C4-2B (cell line): ENCODE measurements at regions not wholly inside any gene's neighbourhood (a gene's known extent, or its start where the extent isn't known, plus 50 kb on each side); places are given as distances from the start of the nearest gene placed in this dataset.

Source experiments
- H3K27ac ChIP-seq: fragments of 450-650 bp; 2 replicates; pipeline ENCODE4 v1.5.1; 2017
- CTCF ChIP-seq: fragments of 450-650 bp; conservative IDR thresholded peaks from 2 replicates; pipeline ENCODE4 v1.5.1; 2017; ENCODE audit warnings: mild to moderate bottlenecking
- ZFX ChIP-seq: fragments of 450-650 bp; IDR thresholded peaks from 2 replicates; pipeline ENCODE4 v1.6.1; 2017

GRCh38 chr2:145100301-145100700, 580.4 kb upstream of the ZEB2 start:
- no peak overlapping the region for H3K27ac ChIP-seq
- TF ChIP-seq ZFX (no peak), CTCF (no peak)

DNA sequence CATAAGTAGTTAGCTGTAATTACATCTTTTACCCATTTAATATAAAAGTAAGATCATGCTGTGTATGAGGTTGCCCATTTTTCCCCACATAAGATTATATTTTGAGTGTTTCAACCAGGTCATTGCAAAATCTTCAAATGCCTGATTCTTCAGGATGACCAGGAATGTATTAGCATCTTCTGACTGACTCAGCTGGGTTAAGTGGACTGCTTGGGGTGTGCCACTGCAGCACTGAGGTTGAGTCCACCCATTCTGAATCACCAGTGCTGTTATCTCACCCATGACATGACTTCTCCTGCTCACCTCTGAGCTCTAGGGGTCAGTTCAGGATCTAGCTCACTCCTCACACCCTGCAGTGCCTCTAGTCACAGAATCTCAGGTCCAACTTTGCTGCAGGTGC, 576.7 kb upstream of the ZEB2 start:
- TF ChIP-seq CTCF (no peak), ZFX (no peak)

DNA sequence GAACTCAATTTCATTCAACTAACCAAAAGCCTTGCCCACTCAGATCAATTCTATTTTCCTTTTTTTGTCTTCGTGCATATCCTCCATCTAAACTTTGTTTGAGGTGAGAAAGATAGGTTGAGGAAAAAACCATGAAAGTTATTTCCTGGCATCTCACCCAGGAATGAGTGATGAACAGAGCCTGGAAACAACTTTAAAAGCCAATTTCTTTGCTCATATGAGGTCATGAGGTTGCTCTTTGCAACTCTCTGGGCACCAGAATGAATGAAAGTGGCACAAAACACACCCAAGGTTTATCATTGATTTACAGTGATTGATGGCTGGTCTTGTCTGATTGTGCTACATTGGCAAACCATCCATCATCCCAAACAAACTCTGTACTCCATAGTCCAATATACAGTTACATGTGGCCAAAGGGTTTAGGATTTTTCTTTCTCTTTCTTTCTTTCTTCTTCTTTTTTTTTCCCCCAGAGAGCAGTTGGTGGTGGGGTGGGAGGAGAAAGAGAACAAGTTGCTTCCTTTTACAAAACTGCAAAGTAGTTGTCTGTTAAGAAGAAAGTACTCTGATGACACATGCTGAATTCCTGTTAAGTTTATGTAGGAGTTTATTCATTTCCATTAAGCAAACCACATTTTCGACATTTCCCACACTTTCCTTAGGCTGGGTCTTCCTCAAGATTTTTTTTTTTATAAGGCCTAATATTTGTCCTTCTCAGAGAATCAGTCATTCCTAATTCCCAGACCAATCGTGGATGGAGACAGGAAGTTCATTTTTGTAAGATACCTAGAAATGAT, 575.9 kb upstream of the ZEB2 start:
- TF ChIP-seq ZFX (no peak), CTCF (no peak)
- H3K27ac ChIP-seq: no peak overlapping the region

More for the DNA sequence above, 576.7 kb upstream of the ZEB2 start:
- no peak overlapping the region for H3K27ac ChIP-seq

DNA sequence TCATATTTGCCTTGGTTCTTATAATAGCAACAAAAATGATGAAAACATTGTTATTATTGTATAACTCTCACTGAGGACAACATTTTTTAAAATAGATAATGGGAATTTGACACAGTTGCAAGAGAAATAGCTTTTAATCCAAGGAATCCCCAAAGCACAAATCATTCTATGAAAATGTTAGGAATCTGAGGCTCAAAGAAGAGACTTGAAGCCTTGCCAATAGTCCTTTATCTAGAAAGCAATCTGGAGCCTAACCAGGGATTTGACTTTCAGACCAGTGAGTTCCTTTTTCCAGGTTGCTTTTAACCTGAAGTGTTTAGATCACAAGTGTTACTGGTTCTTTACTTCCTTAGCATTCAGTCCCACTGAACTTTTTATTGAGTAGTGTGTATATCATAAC, 574.5 kb upstream of the ZEB2 start:
- no peak overlapping the region for H3K27ac ChIP-seq
- TF ChIP-seq CTCF (no peak), ZFX (no peak)

- no peak for TF ChIP-seq ZFX
- no peak for TF ChIP-seq CTCF
- H3K27ac ChIP-seq: no peak overlapping the region
Observed at GRCh38 chr2:145091967-145092366, 572.0 kb upstream of the ZEB2 start.

- TF ChIP-seq ZFX (no peak), CTCF (no peak)
Observed at GRCh38 chr2:145090841-145091761, 571.2 kb upstream of the ZEB2 start.

GRCh38 chr2:145088756-145089155, 568.8 kb upstream of the ZEB2 start:
- no peak overlapping the region for H3K27ac ChIP-seq
- TF ChIP-seq ZFX: no peak
- TF ChIP-seq CTCF: no peak

More at GRCh38 chr2:145090841-145091761, 571.2 kb upstream of the ZEB2 start:
- no peak overlapping the region for H3K27ac ChIP-seq
